ENCODE measurements at regions not wholly inside any gene's neighbourhood (a gene's known extent, or its start where the extent isn't known, plus 50 kb on each side); places are given as distances from the start of the nearest gene placed in this dataset.

- no peak for DNase-seq (ENCODE audit: low spot score)
- intact Hi-C loops (cut with DNase I): no loop called here
Observed at GRCh38 chr20:7622399-7622961, 317.8 kb downstream of the HAO1 start.

- no peak for DNase-seq (ENCODE audit: low spot score)
- intact Hi-C loops (cut with DNase I): no loop called here
Observed at GRCh38 chr20:7624886-7625285, 315.4 kb downstream of the HAO1 start.

- DNase-seq (ENCODE audit: low spot score): no peak
- intact Hi-C loops (cut with DNase I): no loop called here
Observed at GRCh38 chr20:7627734-7628663, 312.3 kb downstream of the HAO1 start.

- no peak for DNase-seq (ENCODE audit: low spot score)
- intact Hi-C loops (cut with DNase I): no loop called here
Observed at GRCh38 chr20:7629880-7630279, 310.4 kb downstream of the HAO1 start.

GRCh38 chr20:7637184-7637583 lies 303.1 kb downstream of the HAO1 start:
- intact Hi-C loops (cut with DNase I): loop anchor here in 1 of 2 donors (5.0 kb wide), 1 partner anchor 1145 kb away; no protein-coding TSS in a partner anchor

GRCh38 chr20:7650086-7650879 lies 290.0 kb downstream of the HAO1 start:
- no peak for DNase-seq (ENCODE audit: low spot score)
- intact Hi-C loops (cut with DNase I): no loop called here

More at GRCh38 chr20:7637184-7637583, 303.1 kb downstream of the HAO1 start:
- no peak for DNase-seq (ENCODE audit: low spot score)

GRCh38 chr20:7654231-7654630 lies 286.0 kb downstream of the HAO1 start:
- no peak for DNase-seq (ENCODE audit: low spot score)
- intact Hi-C loops (cut with DNase I): no loop called here

GRCh38 chr20:7656687-7657467 lies 283.4 kb downstream of the HAO1 start:
- intact Hi-C loops (cut with DNase I): no loop called here

GRCh38 chr20:7657569-7657968 lies 282.7 kb downstream of the HAO1 start:
- intact Hi-C loops (cut with DNase I): no loop called here
- no peak for DNase-seq (ENCODE audit: low spot score)

More at GRCh38 chr20:7656687-7657467, 283.4 kb downstream of the HAO1 start:
- DNase-seq (ENCODE audit: low spot score): no peak

GRCh38 chr20:7660165-7660564 lies 280.1 kb downstream of the HAO1 start:
- intact Hi-C loops (cut with DNase I): no loop called here
- DNase-seq (ENCODE audit: low spot score): no peak

- no peak for DNase-seq (ENCODE audit: low spot score)
- intact Hi-C loops (cut with DNase I): no loop called here
Observed at GRCh38 chr20:7665376-7665775, 274.9 kb downstream of the HAO1 start.

GRCh38 chr20:7667194-7667593 lies 273.1 kb downstream of the HAO1 start:
- intact Hi-C loops (cut with DNase I): no loop called here
- DNase-seq (ENCODE audit: low spot score): no peak

- intact Hi-C loops (cut with DNase I): no loop called here
- no peak for DNase-seq (ENCODE audit: low spot score)
Observed at GRCh38 chr20:7672571-7672970, 267.7 kb downstream of the HAO1 start.

GRCh38 chr20:7673841-7674240 lies 266.4 kb downstream of the HAO1 start:
- intact Hi-C loops (cut with DNase I): no loop called here
- no peak for DNase-seq (ENCODE audit: low spot score)

GRCh38 chr20:7682916-7683315 lies 257.3 kb downstream of the HAO1 start:
- intact Hi-C loops (cut with DNase I): no loop called here
- no peak for DNase-seq (ENCODE audit: low spot score)

- intact Hi-C loops (cut with DNase I): no loop called here
Observed at GRCh38 chr20:7687065-7687464, 253.2 kb downstream of the HAO1 start.

GRCh38 chr20:7689151-7689550 lies 251.1 kb downstream of the HAO1 start:
- intact Hi-C loops (cut with DNase I): no loop called here
- DNase-seq (ENCODE audit: low spot score): no peak

More at GRCh38 chr20:7687065-7687464, 253.2 kb downstream of the HAO1 start:
- DNase-seq (ENCODE audit: low spot score): no peak

GRCh38 chr20:7691647-7692269 lies 248.5 kb downstream of the HAO1 start:
- intact Hi-C loops (cut with DNase I): no loop called here
- DNase-seq (ENCODE audit: low spot score): no peak

- intact Hi-C loops (cut with DNase I): no loop called here
- DNase-seq (ENCODE audit: low spot score): no peak
Observed at GRCh38 chr20:7692478-7692877, 247.8 kb downstream of the HAO1 start.

All from posterior vena cava (tissue), 2 donors.